ENCODE measurements at regions not wholly inside any gene's neighbourhood (a gene's known extent, or its start where the extent isn't known, plus 50 kb on each side); places are given as distances from the start of the nearest gene placed in this dataset.
"Not testable (repeated sequence)": the region's sequence is repeated elsewhere in the genome, so short reads cannot be mapped to it uniquely, and the experiment has no call there.

DNA sequence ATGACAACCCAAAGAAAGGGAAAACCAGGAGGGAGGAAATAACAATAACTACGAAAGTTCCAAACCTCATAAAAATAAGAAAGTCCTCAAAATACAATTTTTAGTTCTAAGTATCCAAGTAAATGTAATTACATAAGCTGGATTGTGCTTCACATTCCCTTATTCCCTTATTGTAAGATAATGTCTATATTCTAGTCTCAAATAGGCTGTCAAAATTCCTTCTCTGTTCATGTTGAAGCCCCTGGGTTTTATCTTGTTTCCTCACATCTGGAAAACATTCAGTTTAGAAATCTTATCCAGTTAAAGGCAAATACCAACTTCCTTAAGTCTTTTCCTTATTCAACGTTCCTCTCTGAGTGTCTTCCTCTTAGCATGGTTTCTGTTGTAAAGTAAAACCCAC lies 282.3 kb downstream of the CD109 start:
- DNase-seq = no peak

DNA sequence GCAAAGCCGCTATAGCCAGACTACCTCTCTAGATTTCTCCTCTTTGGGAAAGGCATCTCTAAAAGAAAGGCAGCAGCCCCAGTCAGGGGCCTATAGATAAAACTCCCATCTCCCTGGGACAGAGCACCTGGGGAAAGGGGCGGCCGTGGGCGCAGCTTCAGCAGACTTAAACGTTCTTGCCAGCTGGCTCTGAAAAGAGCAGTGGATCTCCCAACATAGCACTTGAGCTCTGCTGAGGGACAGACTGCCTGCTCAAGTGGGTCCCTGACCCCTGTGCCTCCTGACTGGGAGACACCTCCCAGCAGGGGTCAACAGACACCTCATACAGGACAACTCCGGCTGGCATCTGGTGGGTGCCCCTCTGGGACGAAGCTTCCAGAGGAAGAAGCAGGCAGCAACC lies 276.5 kb downstream of the CD109 start:
- DNase-seq = not testable (repeated sequence)

DNA sequence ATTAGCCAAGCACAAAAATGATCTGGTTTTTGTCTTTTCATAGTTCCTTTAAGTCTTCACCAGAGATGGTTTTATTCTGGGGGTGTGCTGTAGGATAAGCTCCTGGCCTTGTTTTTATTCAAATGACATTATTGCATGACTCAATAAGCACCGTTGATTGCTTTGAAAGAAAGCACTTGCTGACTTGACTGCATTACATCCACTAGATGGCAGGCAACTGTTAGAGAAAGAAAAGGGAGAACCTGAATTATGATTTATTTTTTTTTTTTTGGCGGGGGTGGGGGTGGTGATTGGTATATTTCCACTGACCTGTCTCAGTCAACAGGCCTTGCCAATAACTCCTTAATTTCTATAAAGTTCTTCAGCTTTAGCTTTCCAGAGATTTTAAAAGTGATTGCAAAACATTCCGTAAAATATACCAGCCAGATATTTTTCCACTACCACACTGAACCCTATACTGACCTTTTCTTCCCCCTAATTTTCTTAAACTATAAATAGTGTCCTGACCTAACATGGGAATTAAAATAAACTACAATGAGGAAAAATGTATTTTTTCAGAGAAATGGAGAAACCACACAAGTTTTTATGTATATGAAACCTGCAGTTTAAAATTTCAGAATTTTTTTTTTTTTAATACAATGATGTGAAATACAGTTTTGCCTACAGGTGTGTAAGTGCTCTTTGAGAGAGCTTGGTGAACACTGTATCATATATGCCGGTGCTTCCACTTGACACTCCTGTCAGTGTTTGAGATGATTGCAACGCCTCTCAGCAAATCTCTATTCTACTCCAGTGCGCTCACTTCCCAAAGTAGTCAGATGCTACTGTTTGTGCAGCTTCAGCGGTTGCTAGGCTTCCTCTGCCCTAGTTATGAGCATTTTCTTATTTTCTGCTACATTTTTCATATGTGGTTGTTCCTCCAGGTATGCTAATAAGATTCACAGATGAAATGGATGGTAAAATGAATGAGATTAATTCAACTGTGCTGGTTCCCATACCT lies 274.3 kb downstream of the CD109 start:
- DNase-seq = peak; percentile 21 to 64

DNA sequence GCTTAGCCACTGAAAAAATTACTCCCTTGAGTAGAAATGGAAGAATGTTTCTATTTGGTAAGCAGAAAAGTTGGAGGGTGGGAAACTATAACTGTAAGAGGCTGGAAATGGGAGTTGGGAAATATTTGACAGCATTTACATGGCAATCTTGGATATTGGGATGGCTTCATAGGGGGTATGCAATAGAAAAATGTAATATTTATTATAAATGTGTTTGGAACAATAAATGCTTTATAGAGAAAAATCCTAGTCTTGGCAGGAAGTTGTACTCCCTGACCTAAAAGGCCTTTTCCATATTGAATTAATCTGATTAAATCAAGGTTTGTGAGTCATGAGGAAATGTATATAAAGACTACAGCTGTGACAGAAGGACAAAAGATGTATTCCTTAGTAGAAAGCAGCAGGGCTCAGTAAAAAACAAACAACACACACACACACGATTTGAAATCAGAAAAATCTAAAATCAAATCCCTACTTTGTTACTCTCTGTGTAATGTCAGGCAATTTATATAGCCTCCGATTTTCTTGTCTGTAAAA lies 272.3 kb downstream of the CD109 start:
- peak in 1 of 2 experiments; percentile 40 for DNase-seq

DNA sequence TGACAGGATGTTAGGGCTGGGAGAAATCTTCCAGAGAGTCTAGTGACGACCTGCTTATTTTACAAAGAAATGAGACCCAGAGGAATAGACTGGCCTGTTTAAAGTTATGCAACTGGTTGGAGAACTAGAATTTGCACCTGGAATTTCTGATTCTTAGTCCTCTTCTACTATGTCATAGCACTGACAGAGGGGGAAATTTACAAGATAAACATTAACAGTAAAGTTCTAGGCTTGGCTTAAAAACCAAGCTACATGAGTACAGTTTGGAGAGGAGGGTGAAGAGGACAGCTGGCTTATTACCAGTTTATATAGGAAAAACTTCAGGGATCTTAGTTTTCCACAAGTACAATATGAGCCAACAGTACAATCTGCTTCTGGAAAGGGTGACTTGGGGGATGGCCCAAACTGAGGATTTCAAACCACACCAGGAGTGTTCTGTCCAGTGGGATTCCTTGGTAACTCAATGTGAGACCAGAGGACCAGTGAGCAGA lies 269.6 kb downstream of the CD109 start:
- DNase-seq = peak in 1 of 2 experiments; percentile 36

DNA sequence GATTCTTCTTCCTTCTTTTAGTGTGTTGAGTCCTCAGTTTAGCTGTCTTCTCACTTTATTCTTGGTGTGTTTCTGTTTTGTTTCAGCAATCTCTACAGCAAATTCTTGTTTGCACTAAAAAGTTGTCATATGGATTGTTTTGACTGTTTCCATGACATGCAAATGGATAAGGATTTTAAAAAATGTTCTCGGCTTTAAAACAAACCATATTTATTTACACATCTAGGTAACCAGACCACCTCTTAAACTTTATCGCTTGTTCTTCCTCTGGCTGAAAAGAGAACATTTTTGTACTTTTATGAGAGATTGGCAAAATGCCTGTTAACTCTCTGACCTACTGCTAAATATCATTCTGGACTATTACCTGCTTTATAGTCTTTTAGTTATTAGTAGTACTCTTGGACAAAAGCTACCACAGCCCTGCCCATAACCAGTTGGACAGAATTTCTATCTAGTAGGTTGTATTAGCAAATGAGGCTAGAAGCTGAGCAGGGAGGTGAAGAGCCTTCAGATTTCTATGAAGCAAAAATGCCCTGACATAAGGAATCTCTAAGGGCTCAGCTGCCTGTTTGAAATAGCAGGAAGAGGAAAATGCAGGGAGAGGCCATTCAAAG lies 268.3 kb downstream of the CD109 start:
- DNase-seq = no peak

DNA sequence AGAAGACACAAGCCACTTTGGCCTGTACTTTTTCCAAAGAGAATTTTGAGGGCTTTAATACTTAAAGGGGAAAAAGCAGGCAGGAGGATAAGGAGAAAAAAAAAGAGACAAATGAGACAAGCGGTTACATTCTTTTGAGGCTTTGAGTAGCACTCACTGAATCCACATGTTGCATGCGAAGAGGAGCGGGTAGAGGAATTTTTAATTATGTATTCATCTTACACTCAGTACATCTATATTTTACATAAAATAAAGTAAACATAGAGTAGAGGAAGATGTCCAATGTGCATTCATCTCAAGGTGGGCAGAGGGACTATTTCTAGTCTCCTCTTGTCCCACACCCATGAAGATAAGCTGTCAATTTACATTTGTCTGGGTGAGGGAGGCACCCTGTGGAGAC lies 266.9 kb downstream of the CD109 start:
- no peak for DNase-seq

DNA sequence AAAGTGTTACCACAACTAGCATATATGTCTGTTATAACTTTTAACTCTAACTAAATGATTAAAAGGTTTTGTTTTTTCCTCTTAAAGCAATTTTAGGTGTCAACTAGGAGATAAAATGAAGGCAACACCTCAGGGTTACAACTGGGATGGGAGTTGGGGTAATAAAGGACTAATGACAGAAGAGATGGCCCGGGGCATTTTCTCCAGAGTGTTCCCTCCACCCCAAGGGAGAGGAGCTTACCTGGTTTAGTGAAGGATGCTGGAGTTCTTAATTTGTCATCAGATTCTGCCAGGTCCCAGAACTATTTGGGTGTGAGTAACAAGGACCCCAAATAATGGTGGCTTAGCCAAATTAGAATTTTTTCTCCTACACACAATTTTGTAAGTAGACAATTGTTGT lies 260.3 kb downstream of the CD109 start:
- no peak for DNase-seq

DNA sequence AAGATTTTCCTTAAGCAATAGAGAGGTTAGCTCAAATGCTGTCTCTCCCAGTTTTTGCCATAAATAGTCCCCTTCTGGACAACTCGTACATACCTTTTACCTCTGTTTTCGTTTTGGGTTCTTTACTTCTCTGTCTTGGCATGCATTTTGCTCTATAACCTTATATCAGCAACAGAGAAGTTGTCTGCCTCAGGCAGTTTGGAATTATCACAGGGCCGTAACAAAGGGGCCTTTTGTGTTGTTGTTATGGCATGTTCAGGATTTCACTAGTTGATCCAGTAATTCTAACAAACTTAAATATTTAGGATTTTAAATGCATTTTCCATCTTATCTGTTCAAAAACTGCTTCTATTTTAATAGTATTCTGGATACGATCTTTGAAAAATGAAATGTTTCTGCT lies 259.8 kb downstream of the CD109 start:
- no peak for DNase-seq

DNA sequence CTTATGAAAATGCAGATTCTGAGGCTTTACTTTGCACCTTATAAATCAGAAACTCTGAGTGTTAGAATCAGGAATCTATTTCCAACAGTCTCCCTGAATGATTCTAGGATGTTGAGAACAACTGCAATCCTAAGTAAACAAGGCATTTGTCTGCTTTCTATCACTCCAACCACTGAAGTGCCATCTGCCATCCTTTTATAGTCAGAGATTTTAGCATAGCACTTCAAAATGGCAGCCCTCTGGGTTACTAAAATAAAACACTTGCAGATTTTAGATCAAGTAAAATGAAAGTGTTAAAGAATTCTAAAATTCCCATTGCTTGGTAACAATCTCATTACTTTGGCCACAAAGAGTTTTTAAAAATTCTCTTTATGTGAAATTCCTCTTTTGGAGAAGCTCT lies 258.9 kb downstream of the CD109 start:
- peak; percentile 38 to 86 for DNase-seq

DNA sequence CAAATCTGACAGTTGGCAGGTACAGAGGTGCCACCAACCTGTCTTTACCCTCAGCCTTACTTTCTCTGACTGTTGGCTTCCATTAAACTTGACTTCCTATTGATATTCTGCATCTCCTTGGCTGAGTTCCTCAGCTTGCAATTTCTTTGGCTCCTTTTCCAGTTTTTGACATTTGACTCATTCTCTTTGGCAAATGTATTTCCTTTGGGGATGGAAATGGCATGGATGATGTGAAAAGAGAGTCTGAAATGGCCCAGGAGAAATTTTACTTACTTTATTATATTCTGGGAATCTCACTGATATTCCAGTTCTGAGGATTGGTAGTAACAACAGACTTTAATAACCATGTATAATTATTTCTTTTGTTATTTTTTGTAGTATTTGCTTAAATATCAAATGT lies 255.2 kb downstream of the CD109 start:
- DNase-seq = no peak

DNA sequence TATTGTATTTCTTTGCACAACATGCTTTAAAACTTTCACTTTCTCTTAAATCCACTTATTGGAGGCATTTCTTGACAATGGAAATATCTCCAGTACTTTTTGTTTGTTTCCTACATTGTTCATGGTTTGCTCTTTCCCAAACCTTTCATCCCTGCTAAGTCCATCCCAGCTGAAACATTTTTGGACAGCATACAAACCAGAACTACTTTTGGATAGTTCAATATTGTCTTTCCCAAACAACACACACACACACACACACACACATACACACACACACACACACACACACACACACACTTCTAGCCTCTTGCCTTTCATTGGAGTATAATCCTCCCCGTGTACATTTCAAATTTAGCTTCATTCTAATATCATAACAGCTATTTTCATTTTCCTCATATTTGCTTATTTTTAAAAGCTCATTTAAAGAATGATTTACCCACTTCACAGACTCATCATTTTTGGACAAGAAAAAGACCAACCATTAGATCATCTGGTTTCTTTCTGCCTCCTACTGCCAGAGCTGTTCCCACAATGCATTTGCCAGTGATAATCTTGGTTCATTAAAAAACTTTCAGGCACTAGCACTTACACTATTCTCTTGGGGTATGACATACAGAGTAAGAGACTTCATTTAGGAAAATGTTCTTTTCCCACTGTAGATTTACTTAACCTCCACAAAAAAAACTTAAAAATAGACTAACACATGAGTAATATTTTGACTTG lies 248.1 kb downstream of the CD109 start:
- DNase-seq = no peak

DNA sequence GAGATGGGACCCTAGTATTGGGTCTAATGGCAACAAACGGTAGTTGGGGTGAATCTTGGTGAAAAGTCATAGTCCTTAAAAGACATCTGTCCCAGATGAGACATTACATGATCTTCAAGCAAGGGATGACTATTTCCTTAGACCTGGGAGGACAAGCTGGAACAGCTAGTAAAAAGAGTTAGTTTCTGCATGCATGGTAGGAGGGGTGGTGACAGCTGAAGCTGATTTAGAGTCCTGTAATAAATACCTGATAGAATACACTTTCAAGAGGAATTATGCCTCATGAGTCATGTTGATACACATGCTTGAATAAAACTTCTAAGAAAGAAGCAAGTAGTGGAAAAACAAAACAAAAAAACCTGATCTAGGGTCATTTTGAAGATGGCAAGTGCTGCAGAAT lies 247.4 kb downstream of the CD109 start:
- DNase-seq = no peak

DNA sequence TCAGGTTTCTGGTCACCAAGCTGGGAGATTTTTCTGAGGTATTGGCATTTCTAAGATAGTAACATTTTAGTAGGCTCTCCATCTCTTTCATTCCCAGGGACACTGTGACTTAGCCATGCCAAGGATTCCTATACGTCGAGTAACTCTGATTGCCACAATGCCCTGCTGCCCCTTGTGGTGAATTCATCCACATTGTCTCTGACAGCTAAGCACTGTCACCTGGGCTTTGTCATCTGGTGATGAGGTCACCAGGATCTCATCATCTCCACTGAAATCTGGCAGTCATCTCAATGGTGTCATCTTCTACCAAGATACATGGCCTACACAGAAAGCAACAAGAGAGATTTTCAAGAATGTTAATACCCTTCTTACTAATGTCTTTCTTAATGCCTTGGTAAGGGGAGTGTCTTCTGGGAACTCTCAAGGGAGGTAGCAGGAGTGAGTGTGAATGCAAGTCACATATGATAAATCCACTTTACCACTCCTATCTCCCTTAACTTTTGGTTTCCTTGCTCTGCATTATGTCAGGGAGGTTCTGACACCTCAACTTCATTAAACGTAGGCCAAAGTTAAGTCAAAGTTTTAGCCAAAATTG lies 246.7 kb downstream of the CD109 start:
- DNase-seq = peak in 1 of 2 experiments; percentile 30

DNA sequence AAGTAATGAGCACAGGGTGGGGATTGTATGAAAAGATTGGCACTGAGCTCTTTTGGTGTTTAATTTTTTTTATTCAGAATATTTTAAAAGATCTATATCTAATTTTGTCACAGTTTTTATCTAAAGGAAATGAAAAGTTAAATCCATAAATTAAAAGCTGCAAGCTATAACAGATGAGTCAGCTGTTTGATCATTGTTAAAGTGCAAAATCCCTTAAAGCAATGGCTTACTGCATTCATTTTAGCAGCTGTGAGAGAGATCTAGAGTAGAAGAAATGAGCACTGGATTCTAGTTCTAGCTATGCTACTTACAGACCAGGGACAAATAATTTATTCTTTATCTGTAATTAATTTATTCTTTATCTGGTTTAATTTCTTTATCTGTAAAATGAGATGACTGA lies 245.9 kb downstream of the CD109 start:
- DNase-seq = no peak

DNA sequence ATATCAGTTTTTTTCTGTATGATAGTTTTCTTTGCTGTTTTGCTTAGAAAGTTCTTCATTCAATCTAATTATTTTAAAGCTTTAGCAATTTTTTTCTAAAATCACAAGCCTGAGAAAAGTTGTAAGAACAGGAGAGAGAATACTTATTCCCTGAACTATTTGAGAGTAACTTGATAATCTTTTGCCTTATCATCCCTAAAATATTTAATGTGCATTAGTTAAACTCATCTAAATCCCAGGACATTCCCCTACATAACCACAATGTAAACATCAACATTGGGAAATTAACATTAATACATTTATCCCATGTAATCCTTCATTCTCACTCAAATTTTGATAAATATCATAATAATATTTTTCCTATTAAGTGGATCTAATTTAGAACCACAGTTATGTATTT lies 241.8 kb downstream of the CD109 start:
- no peak for DNase-seq

DNA sequence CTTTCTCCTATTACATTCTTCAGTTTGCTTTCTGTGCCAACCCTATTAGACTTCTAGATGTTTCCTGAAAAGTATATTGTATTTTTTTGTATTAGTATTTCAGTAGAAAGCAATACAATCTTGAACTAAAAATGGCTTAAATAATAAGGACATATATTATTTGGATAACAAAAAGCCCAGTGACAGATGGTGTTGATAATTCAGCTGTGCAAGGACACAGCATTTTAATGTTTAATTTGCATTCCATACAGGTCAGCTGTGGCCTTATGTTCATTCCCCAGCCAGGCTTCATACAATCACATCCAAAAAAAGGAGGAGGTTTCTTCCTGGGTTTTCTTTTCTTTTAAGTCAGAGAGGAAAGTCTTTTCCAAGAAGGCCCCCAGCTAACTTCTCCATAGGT lies 236.9 kb downstream of the CD109 start:
- peak; percentile 75 to 92 for DNase-seq

DNA sequence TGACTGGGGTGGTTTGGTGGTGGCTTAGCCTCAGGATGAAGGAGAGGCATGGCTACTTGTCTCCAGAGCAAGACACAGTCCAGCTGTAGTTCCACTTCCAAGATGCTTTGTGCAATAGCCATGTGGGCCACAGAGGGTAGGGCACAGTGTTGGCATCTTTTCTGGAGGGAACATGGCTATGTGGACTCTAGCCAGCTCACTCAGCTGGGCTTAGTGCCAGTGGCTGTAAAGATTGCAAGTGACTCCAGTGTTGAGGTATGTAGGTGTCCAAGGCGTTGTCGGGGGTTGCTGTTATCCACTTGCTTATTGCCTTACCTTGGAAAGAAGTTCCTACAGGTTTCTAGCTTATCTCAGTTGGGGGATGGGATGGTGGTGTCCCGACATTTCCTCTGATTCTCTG lies 233.4 kb downstream of the CD109 start:
- DNase-seq = no peak

DNA sequence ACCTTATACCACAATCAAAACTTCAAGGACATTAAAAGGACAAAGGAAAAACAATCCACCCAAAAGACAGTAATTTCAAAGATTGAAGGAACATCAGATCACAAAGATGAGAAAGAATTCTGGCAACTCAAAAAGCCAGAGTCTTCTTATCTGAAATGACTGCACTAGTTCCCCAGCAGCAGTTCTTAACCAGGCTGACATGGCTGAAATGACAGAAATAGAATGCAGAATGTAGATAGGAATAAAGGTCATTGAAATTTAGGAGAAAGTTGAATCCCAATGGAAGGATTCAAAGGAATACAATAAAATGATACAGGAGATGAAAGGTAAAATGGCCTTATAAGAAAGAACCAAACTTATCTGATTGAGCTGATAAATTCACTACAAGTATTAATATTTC lies 231.4 kb downstream of the CD109 start:
- no peak for DNase-seq

DNA sequence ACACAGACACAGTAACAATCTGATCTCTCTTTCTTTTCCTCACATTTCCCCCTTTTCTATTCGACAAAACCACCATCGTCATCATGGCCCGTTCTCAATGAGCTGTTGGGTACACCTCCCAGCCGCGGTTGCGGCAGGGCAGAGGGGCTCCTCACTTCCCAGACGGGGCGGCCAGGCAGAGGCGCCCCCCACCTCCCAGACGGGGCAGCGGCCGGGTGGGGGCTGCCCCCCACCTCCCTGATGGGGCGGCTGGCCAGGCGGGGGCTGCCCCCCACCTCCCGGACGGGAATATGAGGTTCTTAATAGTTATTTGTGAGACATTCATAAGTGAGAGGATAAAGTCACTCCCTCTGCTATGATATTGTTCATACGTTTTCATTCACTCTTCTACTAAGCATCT lies 229.7 kb downstream of the CD109 start:
- DNase-seq = not testable (repeated sequence)

DNA sequence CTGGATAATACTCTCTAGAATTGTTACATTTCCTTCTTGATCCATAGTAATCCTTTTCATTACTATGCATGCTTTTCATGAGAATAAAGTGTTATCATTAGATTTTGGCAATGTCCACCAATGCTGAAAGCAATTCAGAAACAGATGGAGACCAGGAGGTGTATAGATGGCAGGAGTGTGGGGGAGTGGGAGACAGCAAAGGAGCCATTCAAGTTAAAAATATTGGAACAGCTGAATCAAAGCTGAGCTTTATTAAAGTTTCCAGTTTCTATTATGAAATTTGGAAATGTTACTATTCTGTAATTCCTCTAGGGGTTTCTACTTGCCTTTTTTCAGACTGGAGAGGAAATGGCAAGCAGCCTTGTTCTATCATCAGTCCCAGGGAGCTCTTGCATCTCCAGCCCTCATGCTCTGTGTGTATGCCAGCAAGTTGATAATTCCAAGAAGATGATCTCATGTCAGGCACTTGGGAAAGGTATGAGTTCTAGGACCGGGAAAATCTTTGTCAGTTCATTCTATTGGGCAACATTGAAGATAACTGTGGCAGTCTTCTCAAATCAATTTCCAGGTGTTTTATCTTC lies 228.0 kb downstream of the CD109 start:
- peak in 1 of 2 experiments; percentile 55 for DNase-seq

DNA sequence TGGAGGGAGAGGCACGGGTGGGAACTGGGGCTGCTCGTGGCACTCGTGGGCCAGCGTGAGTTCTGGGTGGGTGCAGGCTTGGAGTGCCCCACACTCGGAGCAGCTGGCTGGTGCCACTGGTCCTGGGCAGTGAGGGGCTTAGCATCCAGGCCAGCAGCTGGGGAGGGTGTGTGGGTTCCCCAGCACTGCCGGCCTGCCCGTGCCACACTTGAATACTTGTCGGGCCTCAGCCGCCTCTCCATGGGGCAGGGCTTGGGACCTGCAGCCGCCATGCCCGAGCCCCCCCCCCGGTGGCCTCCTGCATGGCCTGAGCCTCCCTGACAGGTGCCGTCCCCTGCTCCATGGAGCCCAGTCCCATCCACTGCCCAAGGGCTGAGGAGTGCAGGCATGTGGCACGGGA lies 207.2 kb downstream of the CD109 start:
- no peak for DNase-seq
